H1 (cell line): ENCODE measurements at regions not wholly inside any gene's neighbourhood (a gene's known extent, or its start where the extent isn't known, plus 50 kb on each side); places are given as distances from the start of the nearest gene placed in this dataset.

Source experiments
- BCL11A ChIP-seq, 2 experiments: IDR thresholded peaks; one replicate each; pipeline ENCODE4 v1.6.1; 2011; ENCODE audit warnings: low read depth in 2 of 2, low read length in 2 of 2, mild to moderate bottlenecking in 2 of 2
- CHD7 ChIP-seq: fragments of 300-600 bp; sonication (generic); IDR thresholded peaks from 2 replicates; pipeline ENCODE4 v1.7.1; 2012; ENCODE audit warnings: low read length, moderate library complexity, mild to moderate bottlenecking, inconsistent platforms; ENCODE audit not compliant: insufficient replicate concordance
- CTCF ChIP-seq, 3 experiments: IDR thresholded peaks; 1 replicate in 2 of 3; 2 replicates in 1 of 3; pipeline versions ENCODE4 v1.5.1 to v1.6.1; 2011; ENCODE audit warnings: low read length in 3 of 3, mild to moderate bottlenecking in 3 of 3, inconsistent platforms in 2 of 3, low read depth in 1 of 3, moderate library complexity in 1 of 3; ENCODE audit not compliant: insufficient read depth in 1 of 3; ENCODE audit errors: control extremely low read depth in 1 of 3
- PHF8 ChIP-seq: fragments of 200-600 bp; sonication (generic); conservative IDR thresholded peaks from 2 replicates; pipeline ENCODE4 v1.7.1; 2012; ENCODE audit warnings: low read depth, mild to moderate bottlenecking, inconsistent platforms, low read length, moderate library complexity
- SIRT6 ChIP-seq: IDR thresholded peaks from one replicate; pipeline ENCODE4 v1.7.1; 2012; ENCODE audit warnings: low read length, inconsistent platforms
- SP4 ChIP-seq: IDR thresholded peaks from 2 replicates; pipeline ENCODE4 v1.6.1; 2012; ENCODE audit warnings: low read length, inconsistent platforms
- TAF1 ChIP-seq: IDR thresholded peaks from 2 replicates; pipeline ENCODE4 v1.6.1; 2011; ENCODE audit warnings: mild to moderate bottlenecking, low read depth, low read length
- TAF7 ChIP-seq: optimal IDR thresholded peaks from 2 replicates; pipeline ENCODE3; 2011; ENCODE audit warnings: low read depth, mild to moderate bottlenecking, inconsistent platforms, low read length, moderate library complexity, borderline replicate concordance

GRCh38 chrX:25196221-25196620 lies 180.5 kb upstream of the ARX start (continued):
- TF ChIP-seq CHD7, result no peak
- no peak for TF ChIP-seq PHF8
- no peak for TF ChIP-seq SIRT6
- no peak for TF ChIP-seq SP4
- no peak for TF ChIP-seq CTCF (IDR thresholded peaks at IDR 0.05; ENCODE audit: control extremely low read depth in 1 of 3, insufficient read depth in 1 of 3, low read depth in 1 of 3, low read length in 3 of 3)
- no peak for TF ChIP-seq BCL11A (IDR thresholded peaks at IDR 0.05; ENCODE audit: low read depth in 2 of 2, low read length in 2 of 2)
- TF ChIP-seq TAF7, result no peak
- TF ChIP-seq TAF1, result no peak
